ENCODE measurements at regions not wholly inside any gene's neighbourhood (a gene's known extent, or its start where the extent isn't known, plus 50 kb on each side); places are given as distances from the start of the nearest gene placed in this dataset.

DNA sequence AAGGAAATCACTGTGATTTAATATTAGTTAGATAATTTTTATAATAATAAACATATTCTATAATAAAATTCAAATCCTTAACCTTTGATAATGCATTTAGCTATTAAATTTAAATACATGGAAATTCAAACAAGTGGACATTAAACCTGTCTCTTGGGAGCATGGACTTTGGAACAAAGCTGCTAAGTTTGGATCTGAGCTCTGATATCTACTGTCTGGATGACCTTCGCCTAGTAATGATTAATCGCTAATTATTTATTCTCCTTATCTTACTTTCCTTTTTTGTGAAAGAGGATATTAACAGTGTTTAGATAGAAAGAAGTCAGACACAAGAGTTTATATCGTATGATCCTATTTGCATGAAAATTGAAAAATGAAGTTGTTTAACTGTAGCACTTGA, 980.9 kb downstream of the FSTL5 start:
- in situ Hi-C loops (cut with HindIII; ENCODE audit: low pct_unique_long_range_greater_than_20kb, low sequenced_read_pairs): no loop called here
- no peak for DNase-seq (ENCODE audit: low read depth, low spot score)

GRCh38 chr4:161178310-161178709, 985.5 kb downstream of the FSTL5 start:
- in situ Hi-C loops (cut with HindIII; ENCODE audit: low pct_unique_long_range_greater_than_20kb, low sequenced_read_pairs): no loop called here

GRCh38 chr4:161172396-161173026, 991.3 kb downstream of the FSTL5 start:
- in situ Hi-C loops (cut with HindIII; ENCODE audit: low pct_unique_long_range_greater_than_20kb, low sequenced_read_pairs): no loop called here
- DNase-seq (ENCODE audit: low read depth, low spot score): no peak

More at GRCh38 chr4:161178310-161178709, 985.5 kb downstream of the FSTL5 start:
- DNase-seq (ENCODE audit: low read depth, low spot score): no peak

DNA sequence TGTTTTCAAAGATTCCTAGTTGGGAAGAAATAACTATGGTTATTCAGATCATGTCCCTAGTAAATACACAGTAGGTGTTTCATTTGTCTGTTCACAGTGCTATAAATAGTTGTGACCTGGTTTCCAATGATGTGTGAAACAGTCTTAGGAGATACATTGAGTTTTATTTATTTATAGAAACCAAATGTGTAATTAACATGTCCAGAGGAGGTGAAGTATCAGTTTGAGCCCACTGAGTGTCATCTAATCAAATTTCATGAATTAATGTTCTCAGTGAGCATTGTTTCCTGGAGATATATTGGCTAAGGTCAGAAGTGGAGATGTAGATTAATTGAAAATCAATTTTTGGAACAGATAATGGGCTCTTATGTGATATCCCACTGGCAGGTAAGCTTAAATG, 996.3 kb downstream of the FSTL5 start:
- in situ Hi-C loops (cut with HindIII; ENCODE audit: low pct_unique_long_range_greater_than_20kb, low sequenced_read_pairs): no loop called here
- DNase-seq (ENCODE audit: low read depth, low spot score): no peak

GRCh38 chr4:161160718-161161117, 1003.1 kb downstream of the FSTL5 start:
- no peak for DNase-seq (ENCODE audit: low read depth, low spot score)
- in situ Hi-C loops (cut with HindIII; ENCODE audit: low pct_unique_long_range_greater_than_20kb, low sequenced_read_pairs): no loop called here

- in situ Hi-C loops (cut with HindIII; ENCODE audit: low pct_unique_long_range_greater_than_20kb, low sequenced_read_pairs): no loop called here
- DNase-seq (ENCODE audit: low read depth, low spot score): no peak
These were observed 1015.7 kb downstream of the FSTL5 start for GRCh38 chr4:161148051-161148450.

- no peak for DNase-seq (ENCODE audit: low read depth, low spot score)
- in situ Hi-C loops (cut with HindIII; ENCODE audit: low pct_unique_long_range_greater_than_20kb, low sequenced_read_pairs): no loop called here
These were observed 1020.4 kb downstream of the FSTL5 start for GRCh38 chr4:161143375-161143774.

GRCh38 chr4:161134795-161135194, 1029.0 kb downstream of the FSTL5 start:
- in situ Hi-C loops (cut with HindIII; ENCODE audit: low pct_unique_long_range_greater_than_20kb, low sequenced_read_pairs): no loop called here
- no peak for DNase-seq (ENCODE audit: low read depth, low spot score)

GRCh38 chr4:161133586-161134276, 1030.1 kb downstream of the FSTL5 start:
- in situ Hi-C loops (cut with HindIII; ENCODE audit: low pct_unique_long_range_greater_than_20kb, low sequenced_read_pairs): no loop called here
- no peak for DNase-seq (ENCODE audit: low read depth, low spot score)

GRCh38 chr4:161132715-161133425, 1030.9 kb downstream of the FSTL5 start:
- in situ Hi-C loops (cut with HindIII; ENCODE audit: low pct_unique_long_range_greater_than_20kb, low sequenced_read_pairs): no loop called here
- no peak for DNase-seq (ENCODE audit: low read depth, low spot score)

- in situ Hi-C loops (cut with HindIII; ENCODE audit: low pct_unique_long_range_greater_than_20kb, low sequenced_read_pairs): no loop called here
- no peak for DNase-seq (ENCODE audit: low read depth, low spot score)
These were observed 1042.3 kb downstream of the FSTL5 start for GRCh38 chr4:161121451-161121850.

DNA sequence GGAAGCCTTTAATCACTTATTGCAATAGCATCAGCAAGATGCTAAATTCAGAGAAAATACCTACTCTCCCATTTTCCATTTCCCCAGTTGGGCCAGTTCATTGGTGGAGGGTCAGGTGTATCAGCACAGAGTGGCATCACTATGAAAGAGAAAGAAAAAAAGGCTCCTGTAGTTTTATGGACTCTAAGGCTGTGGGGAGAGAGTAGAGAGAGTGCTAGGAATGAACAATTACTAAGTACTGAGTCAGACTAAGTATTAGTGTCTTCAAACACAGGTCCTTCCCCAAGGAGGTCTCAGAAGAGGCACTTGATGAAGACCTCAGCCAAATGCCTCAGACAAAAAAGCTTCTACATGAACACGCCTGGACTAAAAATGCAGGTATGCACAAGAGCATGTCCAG, 1061.9 kb downstream of the FSTL5 start:
- no peak for DNase-seq (ENCODE audit: low read depth, low spot score)
- in situ Hi-C loops (cut with HindIII; ENCODE audit: low pct_unique_long_range_greater_than_20kb, low sequenced_read_pairs): no loop called here

DNA sequence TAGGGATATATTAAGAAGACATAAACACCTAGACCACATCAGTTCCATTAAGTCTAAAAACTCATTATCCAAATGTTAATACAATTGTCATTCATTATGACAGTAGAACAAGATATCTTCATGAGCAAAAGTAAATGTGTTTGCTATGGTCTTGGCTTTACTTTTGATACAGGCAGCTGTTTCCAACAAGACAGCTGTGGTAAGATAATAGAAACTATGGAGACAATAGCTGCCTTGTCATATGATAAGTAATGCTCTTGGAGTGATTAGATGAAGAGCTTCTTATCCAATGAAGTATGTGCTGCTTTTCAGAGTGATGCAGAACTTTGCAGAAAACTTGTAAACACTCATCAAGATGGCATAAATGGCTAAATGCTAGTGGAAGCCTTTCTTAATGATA, 1066.0 kb downstream of the FSTL5 start:
- in situ Hi-C loops (cut with HindIII; ENCODE audit: low pct_unique_long_range_greater_than_20kb, low sequenced_read_pairs): no loop called here
- DNase-seq (ENCODE audit: low read depth, low spot score): no peak

DNA sequence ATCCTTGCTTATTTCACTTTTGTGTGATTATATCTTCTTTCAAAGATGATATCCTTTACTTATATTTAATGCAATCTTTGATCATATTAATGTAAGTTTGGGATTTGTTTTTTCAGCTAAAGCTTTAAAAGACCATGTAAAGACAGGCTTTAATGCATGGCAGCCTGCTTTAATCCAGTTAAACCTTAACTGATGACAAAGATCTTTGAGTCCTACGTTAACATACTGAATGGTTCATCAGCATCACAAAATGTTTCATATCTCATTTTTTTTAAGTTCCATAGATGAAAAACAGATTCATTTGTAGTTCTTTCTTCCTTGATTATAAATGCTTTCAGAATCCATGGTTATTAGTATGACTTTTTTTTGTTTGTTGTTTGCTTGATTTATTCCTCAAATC, 1102.8 kb downstream of the FSTL5 start:
- in situ Hi-C loops (cut with HindIII; ENCODE audit: low pct_unique_long_range_greater_than_20kb, low sequenced_read_pairs): no loop called here
- no peak for DNase-seq (ENCODE audit: low read depth, low spot score)

Data from SK-MEL-5 (cell line).